ENCODE measurements at regions not wholly inside any gene's neighbourhood (a gene's known extent, or its start where the extent isn't known, plus 50 kb on each side); places are given as distances from the start of the nearest gene placed in this dataset.
"Not testable (repeated sequence)": the region's sequence is repeated elsewhere in the genome, so short reads cannot be mapped to it uniquely, and the experiment has no call there.

- Histone ChIP-seq H3K9me2 (ENCODE audit: insufficient read depth, low read length) (no peaks in the 10 kb centered on the region), H3K79me2 (ENCODE audit: insufficient read depth, low read depth, low read length) (no peaks in the 10 kb centered on the region), H3K9me3 (ENCODE audit: low read length) (no peaks in the 10 kb centered on the region), H3K27ac (ENCODE audit: low read depth, low read length, poor library complexity, severe bottlenecking) (no peak overlapping the region), H2AFZ (ENCODE audit: low read length) (no peak overlapping the region), H4K20me1 (ENCODE audit: insufficient read depth, low read length) (no peaks in the 10 kb centered on the region), H3K36me3 (ENCODE audit: insufficient read depth, low read length) (no peaks in the 10 kb centered on the region), H3K4me2 (ENCODE audit: low read length) (no peak overlapping the region), H3K4me1 (ENCODE audit: insufficient read depth, low read length, poor library complexity, severe bottlenecking) (no peaks in the 10 kb centered on the region), H3K4me3 (ENCODE audit: low read depth, low read length, poor library complexity, severe bottlenecking) (no peak overlapping the region)
- TF ChIP-seq, protein P1, sequence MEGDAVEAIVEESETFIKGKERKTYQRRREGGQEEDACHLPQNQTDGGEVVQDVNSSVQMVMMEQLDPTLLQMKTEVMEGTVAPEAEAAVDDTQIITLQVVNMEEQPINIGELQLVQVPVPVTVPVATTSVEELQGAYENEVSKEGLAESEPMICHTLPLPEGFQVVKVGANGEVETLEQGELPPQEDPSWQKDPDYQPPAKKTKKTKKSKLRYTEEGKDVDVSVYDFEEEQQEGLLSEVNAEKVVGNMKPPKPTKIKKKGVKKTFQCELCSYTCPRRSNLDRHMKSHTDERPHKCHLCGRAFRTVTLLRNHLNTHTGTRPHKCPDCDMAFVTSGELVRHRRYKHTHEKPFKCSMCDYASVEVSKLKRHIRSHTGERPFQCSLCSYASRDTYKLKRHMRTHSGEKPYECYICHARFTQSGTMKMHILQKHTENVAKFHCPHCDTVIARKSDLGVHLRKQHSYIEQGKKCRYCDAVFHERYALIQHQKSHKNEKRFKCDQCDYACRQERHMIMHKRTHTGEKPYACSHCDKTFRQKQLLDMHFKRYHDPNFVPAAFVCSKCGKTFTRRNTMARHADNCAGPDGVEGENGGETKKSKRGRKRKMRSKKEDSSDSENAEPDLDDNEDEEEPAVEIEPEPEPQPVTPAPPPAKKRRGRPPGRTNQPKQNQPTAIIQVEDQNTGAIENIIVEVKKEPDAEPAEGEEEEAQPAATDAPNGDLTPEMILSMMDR (conservative IDR thresholded peaks at IDR 0.05; ENCODE audit: low read length) = no peak
- no peak for TF ChIP-seq EZH2phosphoT487 (IDR thresholded peaks at IDR 0.05; ENCODE audit: borderline replicate concordance, low read depth, low read length)
- intact Hi-C loops (cut with micrococcal nuclease; ENCODE audit: unreplicated experiment) = no loop called here
- no TSS peak for BruUV-seq (replicated peaks)
- POLR2A ChIA-PET = interaction anchor here (0.6 to 1.1 kb wide), 4 partner anchors 9 to 878 kb away, joined by 3 to 7 read pairs (median 4); no protein-coding TSS in a partner anchor
- CTCF ChIA-PET (ENCODE audit: unreplicated experiment) = no interaction called here
- DNase-seq (ENCODE audit: low spot score) = no peak
These were observed 877.0 kb downstream of the NR2F1-AS1 start for GRCh38 chr5:92703976-92704375.

DNA sequence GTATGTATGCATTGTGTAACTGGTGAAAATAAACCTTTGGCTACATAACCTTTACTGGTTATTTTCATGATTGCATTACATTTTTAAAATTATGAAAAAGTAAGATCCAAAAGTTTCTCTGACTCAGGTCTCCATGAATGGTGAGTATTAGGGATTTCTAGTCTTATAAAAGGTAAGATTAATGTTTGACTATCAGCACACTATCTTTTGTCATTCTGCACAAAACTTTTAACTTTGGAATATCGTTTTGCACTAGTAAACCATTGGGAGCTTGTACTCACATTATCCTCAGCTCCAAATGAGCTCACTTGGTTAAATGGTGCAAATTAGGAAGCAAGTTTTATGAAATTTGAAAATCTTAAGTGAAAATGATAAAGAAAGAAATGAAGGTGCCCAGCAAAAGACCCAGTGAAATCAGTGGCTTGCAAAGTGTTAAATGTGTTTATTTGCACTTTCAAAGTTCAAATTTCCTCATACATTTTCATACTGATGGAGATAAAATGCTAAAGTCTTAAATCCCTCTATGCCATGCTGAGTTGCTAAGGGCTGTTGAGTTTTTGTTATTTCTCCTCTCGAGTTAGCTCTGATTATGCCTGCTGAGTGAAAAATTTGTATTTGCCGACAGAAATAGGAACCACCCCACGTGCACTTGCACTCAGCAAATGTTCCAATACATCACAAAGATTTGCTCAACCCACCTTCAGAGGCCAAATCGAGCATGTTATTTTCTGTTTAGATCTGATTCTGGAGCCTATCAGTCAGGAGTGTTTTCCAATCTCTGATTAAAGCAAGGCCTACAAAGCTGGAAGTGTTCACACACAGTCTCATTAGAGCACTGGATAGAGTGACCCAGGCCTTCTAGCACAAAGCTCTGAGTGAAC lies 885.7 kb downstream of the NR2F1-AS1 start:
- Histone ChIP-seq H3K4me2 (ENCODE audit: low read length) (no peak overlapping the region), H3K79me2 (ENCODE audit: insufficient read depth, low read depth, low read length) (no peaks in the 10 kb centered on the region), H3K4me1 (ENCODE audit: insufficient read depth, low read length, poor library complexity, severe bottlenecking) (no peaks in the 10 kb centered on the region), H2AFZ (ENCODE audit: low read length) (no peak overlapping the region), H3K36me3 (ENCODE audit: insufficient read depth, low read length) (no peaks in the 10 kb centered on the region), H3K9me3 (ENCODE audit: low read length) (no peaks in the 10 kb centered on the region), H3K9me2 (ENCODE audit: insufficient read depth, low read length) (no peaks in the 10 kb centered on the region), H3K27ac (ENCODE audit: low read depth, low read length, poor library complexity, severe bottlenecking) (no peak overlapping the region), H4K20me1 (ENCODE audit: insufficient read depth, low read length) (no peaks in the 10 kb centered on the region), H3K4me3 (ENCODE audit: low read depth, low read length, poor library complexity, severe bottlenecking) (no peak overlapping the region)
- no TSS peak for BruUV-seq (replicated peaks)
- no peak for DNase-seq (ENCODE audit: low spot score)
- intact Hi-C loops (cut with micrococcal nuclease; ENCODE audit: unreplicated experiment) = no loop called here
- POLR2A ChIA-PET = interaction anchor here (0.7 kb wide), 1 partner anchor 8 kb away, joined by 4 read pairs; no protein-coding TSS in a partner anchor
- no peak for TF ChIP-seq EZH2phosphoT487 (IDR thresholded peaks at IDR 0.05; ENCODE audit: borderline replicate concordance, low read depth, low read length)
- TF ChIP-seq, protein P1 (conservative IDR thresholded peaks at IDR 0.05; ENCODE audit: low read length) = no peak
- CTCF ChIA-PET (ENCODE audit: unreplicated experiment) = no interaction called here

DNA sequence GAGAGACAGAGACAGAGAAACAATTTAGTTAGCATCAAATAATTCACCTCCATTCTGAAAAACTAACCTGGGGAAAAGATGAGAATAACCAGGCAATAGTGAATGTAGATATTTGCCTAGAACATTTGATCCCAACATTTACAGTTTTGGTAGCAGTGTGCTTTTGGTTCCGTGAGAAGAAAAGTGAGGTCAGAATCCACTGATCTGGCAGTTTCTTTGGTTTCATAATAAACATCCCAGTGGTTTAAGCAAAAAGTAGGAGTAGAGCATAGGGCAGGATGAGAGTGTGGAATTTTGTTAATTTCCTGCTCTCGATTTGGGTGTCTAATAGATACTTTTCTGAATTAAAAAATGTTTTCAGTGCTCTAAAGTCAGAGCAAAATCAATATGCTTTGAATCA lies 887.0 kb downstream of the NR2F1-AS1 start:
- H3K36me3 ChIP-seq (ENCODE audit: insufficient read depth, low read length) = no peaks in the 10 kb centered on the region
- TF ChIP-seq EZH2phosphoT487 (IDR thresholded peaks at IDR 0.05; ENCODE audit: borderline replicate concordance, low read depth, low read length) = no peak
- TF ChIP-seq, protein P1 (conservative IDR thresholded peaks at IDR 0.05; ENCODE audit: low read length) = no peak
- no TSS peak for BruUV-seq (replicated peaks)
- no peak overlapping the region for H3K4me2 ChIP-seq (ENCODE audit: low read length)
- POLR2A ChIA-PET = no interaction called here
- CTCF ChIA-PET (ENCODE audit: unreplicated experiment) = no interaction called here
- H2AFZ ChIP-seq (ENCODE audit: low read length) = no peak overlapping the region
- intact Hi-C loops (cut with micrococcal nuclease; ENCODE audit: unreplicated experiment) = no loop called here
- H3K4me3 ChIP-seq (ENCODE audit: low read depth, low read length, poor library complexity, severe bottlenecking) = no peak overlapping the region
- H3K9me3 ChIP-seq (ENCODE audit: low read length) = no peaks in the 10 kb centered on the region
- H3K79me2 ChIP-seq (ENCODE audit: insufficient read depth, low read depth, low read length) = no peaks in the 10 kb centered on the region
- no peak overlapping the region for H3K27ac ChIP-seq (ENCODE audit: low read depth, low read length, poor library complexity, severe bottlenecking)
- H4K20me1 ChIP-seq (ENCODE audit: insufficient read depth, low read length) = no peaks in the 10 kb centered on the region
- no peak for DNase-seq (ENCODE audit: low spot score)
- H3K4me1 ChIP-seq (ENCODE audit: insufficient read depth, low read length, poor library complexity, severe bottlenecking) = no peaks in the 10 kb centered on the region
- H3K9me2 ChIP-seq (ENCODE audit: insufficient read depth, low read length) = no peaks in the 10 kb centered on the region

DNA sequence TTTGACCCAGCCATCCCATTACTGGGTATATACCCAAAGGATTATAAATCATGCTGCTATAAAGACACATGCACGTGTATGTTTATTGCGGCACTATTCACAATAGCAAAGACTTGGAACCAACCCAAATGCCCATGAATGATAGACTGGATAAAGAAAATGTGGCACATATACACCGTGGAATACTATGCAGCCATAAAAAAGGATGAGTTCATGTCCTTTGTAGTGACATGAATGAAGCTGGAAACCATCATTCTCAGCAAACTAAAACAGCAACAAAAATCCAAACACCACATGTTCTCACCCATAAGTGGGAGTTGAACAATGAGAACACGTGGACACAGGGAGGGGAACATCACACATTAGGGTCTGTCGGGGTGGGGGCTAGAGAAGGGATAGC lies 889.1 kb downstream of the NR2F1-AS1 start:
- H3K9me2 ChIP-seq (ENCODE audit: insufficient read depth, low read length); H3K36me3 ChIP-seq (ENCODE audit: insufficient read depth, low read length); POLR2A ChIA-PET; H3K9me3 ChIP-seq (ENCODE audit: low read length); H3K4me1 ChIP-seq (ENCODE audit: insufficient read depth, low read length, poor library complexity, severe bottlenecking); H3K27ac ChIP-seq (ENCODE audit: low read depth, low read length, poor library complexity, severe bottlenecking); H4K20me1 ChIP-seq (ENCODE audit: insufficient read depth, low read length); H2AFZ ChIP-seq (ENCODE audit: low read length); DNase-seq (ENCODE audit: low spot score); CTCF ChIA-PET (ENCODE audit: unreplicated experiment); intact Hi-C loops (cut with micrococcal nuclease; ENCODE audit: unreplicated experiment); BruUV-seq (replicated peaks); H3K4me2 ChIP-seq (ENCODE audit: low read length); H3K79me2 ChIP-seq (ENCODE audit: insufficient read depth, low read depth, low read length); H3K4me3 ChIP-seq (ENCODE audit: low read depth, low read length, poor library complexity, severe bottlenecking): not testable (repeated sequence)

Data from OCI-LY7 (cell line).